ENCODE measurements at regions not wholly inside any gene's neighbourhood (a gene's known extent, or its start where the extent isn't known, plus 50 kb on each side); places are given as distances from the start of the nearest gene placed in this dataset.

- TF ChIP-seq CTCF (IDR thresholded peaks at IDR 0.05): no peak
- no peak for TF ChIP-seq POLR2A (IDR thresholded peaks at IDR 0.05)
- no peak for TF ChIP-seq POLR2AphosphoS5 (IDR thresholded peaks at IDR 0.05)
Measured at GRCh38 chr2:241953324-241953928, 83.9 kb downstream of the RTP5 start.
